ENCODE measurements at regions not wholly inside any gene's neighbourhood (a gene's known extent, or its start where the extent isn't known, plus 50 kb on each side); places are given as distances from the start of the nearest gene placed in this dataset.
A peak's percentile ranks its signal among the peaks of the same experiment; 100 is the strongest.

GRCh38 chr2:45121236-45121927 lies 112.1 kb upstream of the SIX2 start:
- H3K4me3 ChIP-seq, result no peak overlapping the region
- peak; percentile 47 for DNase-seq (ENCODE audit: extremely low spot score)
- intact Hi-C loops (cut with DNase I), result no loop called here
- H3K27me3 ChIP-seq, result no peaks in the 10 kb centered on the region
- TF ChIP-seq POLR2AphosphoS5 (IDR thresholded peaks at IDR 0.05), result no peak
- TF ChIP-seq EP300 (IDR thresholded peaks at IDR 0.05), result no peak
- TF ChIP-seq, protein P1, sequence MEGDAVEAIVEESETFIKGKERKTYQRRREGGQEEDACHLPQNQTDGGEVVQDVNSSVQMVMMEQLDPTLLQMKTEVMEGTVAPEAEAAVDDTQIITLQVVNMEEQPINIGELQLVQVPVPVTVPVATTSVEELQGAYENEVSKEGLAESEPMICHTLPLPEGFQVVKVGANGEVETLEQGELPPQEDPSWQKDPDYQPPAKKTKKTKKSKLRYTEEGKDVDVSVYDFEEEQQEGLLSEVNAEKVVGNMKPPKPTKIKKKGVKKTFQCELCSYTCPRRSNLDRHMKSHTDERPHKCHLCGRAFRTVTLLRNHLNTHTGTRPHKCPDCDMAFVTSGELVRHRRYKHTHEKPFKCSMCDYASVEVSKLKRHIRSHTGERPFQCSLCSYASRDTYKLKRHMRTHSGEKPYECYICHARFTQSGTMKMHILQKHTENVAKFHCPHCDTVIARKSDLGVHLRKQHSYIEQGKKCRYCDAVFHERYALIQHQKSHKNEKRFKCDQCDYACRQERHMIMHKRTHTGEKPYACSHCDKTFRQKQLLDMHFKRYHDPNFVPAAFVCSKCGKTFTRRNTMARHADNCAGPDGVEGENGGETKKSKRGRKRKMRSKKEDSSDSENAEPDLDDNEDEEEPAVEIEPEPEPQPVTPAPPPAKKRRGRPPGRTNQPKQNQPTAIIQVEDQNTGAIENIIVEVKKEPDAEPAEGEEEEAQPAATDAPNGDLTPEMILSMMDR (IDR thresholded peaks at IDR 0.05), result no peak
- TF ChIP-seq POLR2A (IDR thresholded peaks at IDR 0.05; ENCODE audit: low read depth), result no peak
- H3K9me3 ChIP-seq, result no peaks in the 10 kb centered on the region
- H3K4me1 ChIP-seq, result no peaks in the 10 kb centered on the region
- H3K27ac ChIP-seq (replicated peaks in 1 of 4), result no peak overlapping the region
- H3K36me3 ChIP-seq, result no peaks in the 10 kb centered on the region
- 81% methylated on average over 5 of the region's 5 CpGs for WGBS

DNA sequence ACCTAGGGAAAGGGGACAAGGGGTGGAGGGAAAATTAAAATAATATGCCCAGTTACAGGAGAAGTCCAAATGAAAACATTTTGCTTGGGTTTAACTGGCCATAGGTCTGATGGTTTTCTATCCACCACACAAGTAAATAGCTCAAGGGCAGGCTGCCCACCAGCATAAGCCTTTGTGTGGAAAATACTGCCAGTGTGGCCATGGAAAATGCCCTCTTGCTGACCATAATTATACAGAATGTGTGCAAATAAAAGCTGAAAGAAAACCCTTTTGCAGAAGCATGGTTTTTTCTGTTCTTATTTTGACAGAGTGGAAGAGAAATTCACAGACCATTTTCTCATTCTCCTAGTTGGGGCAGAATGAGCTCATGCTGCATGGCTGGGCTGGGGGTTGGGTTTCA lies 111.3 kb upstream of the SIX2 start:
- Histone ChIP-seq H3K9me3 (no peaks in the 10 kb centered on the region), H3K36me3 (no peaks in the 10 kb centered on the region), H3K27ac (replicated peaks in 1 of 4) (no peak overlapping the region), H3K4me3 (no peak overlapping the region), H3K27me3 (no peaks in the 10 kb centered on the region), H3K4me1 (no peaks in the 10 kb centered on the region)
- intact Hi-C loops (cut with DNase I), result no loop called here
- TF ChIP-seq, protein P1 (IDR thresholded peaks at IDR 0.05), result no peak
- TF ChIP-seq EP300 (IDR thresholded peaks at IDR 0.05) (no peak), POLR2AphosphoS5 (IDR thresholded peaks at IDR 0.05) (no peak), POLR2A (IDR thresholded peaks at IDR 0.05; ENCODE audit: low read depth) (no peak)
- peak; percentile 75 for DNase-seq (ENCODE audit: extremely low spot score)

GRCh38 chr2:45119855-45120254 lies 110.6 kb upstream of the SIX2 start:
- Histone ChIP-seq H3K9me3 (no peaks in the 10 kb centered on the region), H3K36me3 (no peaks in the 10 kb centered on the region), H3K4me3 (no peak overlapping the region), H3K27ac (replicated peaks in 1 of 4) (no peak overlapping the region), H3K4me1 (no peaks in the 10 kb centered on the region), H3K27me3 (no peaks in the 10 kb centered on the region)
- no peak for TF ChIP-seq POLR2A (IDR thresholded peaks at IDR 0.05; ENCODE audit: low read depth)
- TF ChIP-seq, protein P1 (IDR thresholded peaks at IDR 0.05), result no peak
- no peak for TF ChIP-seq POLR2AphosphoS5 (IDR thresholded peaks at IDR 0.05)
- TF ChIP-seq EP300 (IDR thresholded peaks at IDR 0.05), result no peak
- WGBS, result 86% methylated on average over 2 of the region's 2 CpGs
- intact Hi-C loops (cut with DNase I), result no loop called here
- DNase-seq (ENCODE audit: extremely low spot score), result peak; percentile 66

GRCh38 chr2:45119038-45119437 lies 109.8 kb upstream of the SIX2 start:
- Histone ChIP-seq H3K9me3 (no peaks in the 10 kb centered on the region), H3K36me3 (no peaks in the 10 kb centered on the region), H3K4me1 (no peaks in the 10 kb centered on the region), H3K27ac (replicated peaks in 1 of 4) (no peak overlapping the region), H3K4me3 (no peak overlapping the region), H3K27me3 (no peaks in the 10 kb centered on the region)
- WGBS, result 97% methylated on average over 5 of the region's 5 CpGs
- intact Hi-C loops (cut with DNase I), result no loop called here
- DNase-seq (ENCODE audit: extremely low spot score), result peak; percentile 62
- TF ChIP-seq POLR2A (IDR thresholded peaks at IDR 0.05; ENCODE audit: low read depth) (no peak), EP300 (IDR thresholded peaks at IDR 0.05) (no peak), POLR2AphosphoS5 (IDR thresholded peaks at IDR 0.05) (no peak)
- TF ChIP-seq, protein P1 (IDR thresholded peaks at IDR 0.05), result no peak

DNA sequence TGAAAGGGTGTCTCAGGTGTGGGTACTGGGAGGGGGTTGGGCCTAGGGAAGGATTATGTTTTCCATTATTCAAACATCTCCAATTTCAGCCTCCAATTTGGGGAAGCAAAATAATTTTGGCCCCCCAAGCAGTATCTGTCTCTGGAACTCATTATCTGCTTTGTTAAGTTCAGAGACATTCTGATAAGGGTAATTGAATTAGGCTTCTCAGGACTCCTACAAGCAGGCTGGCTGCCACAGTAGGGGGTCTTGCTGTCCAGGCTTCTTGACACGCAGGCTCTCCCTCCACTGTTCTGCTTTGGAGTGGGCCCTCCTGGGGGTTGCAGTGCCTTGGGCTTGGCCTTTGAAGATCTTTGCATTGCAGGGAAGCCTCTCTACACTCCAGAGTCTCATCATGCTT lies 108.1 kb upstream of the SIX2 start:
- H3K36me3 ChIP-seq, result no peaks in the 10 kb centered on the region
- intact Hi-C loops (cut with DNase I), result no loop called here
- 80% methylated on average over 1 of the region's 1 CpG for WGBS
- no peaks in the 10 kb centered on the region for H3K9me3 ChIP-seq
- peak; percentile 87 for DNase-seq (ENCODE audit: extremely low spot score)
- no peaks in the 10 kb centered on the region for H3K27me3 ChIP-seq
- H3K27ac ChIP-seq (replicated peaks in 1 of 4), result no peak overlapping the region
- no peak overlapping the region for H3K4me3 ChIP-seq
- H3K4me1 ChIP-seq, result no peaks in the 10 kb centered on the region
- TF ChIP-seq EP300 (IDR thresholded peaks at IDR 0.05) (no peak), POLR2A (IDR thresholded peaks at IDR 0.05; ENCODE audit: low read depth) (no peak), POLR2AphosphoS5 (IDR thresholded peaks at IDR 0.05) (no peak)
- TF ChIP-seq, protein P1 (IDR thresholded peaks at IDR 0.05), result no peak

Measured in esophagus muscularis mucosa (tissue), 4 donors.